ENCODE measurements at regions not wholly inside any gene's neighbourhood (a gene's known extent, or its start where the extent isn't known, plus 50 kb on each side); places are given as distances from the start of the nearest gene placed in this dataset.

DNA sequence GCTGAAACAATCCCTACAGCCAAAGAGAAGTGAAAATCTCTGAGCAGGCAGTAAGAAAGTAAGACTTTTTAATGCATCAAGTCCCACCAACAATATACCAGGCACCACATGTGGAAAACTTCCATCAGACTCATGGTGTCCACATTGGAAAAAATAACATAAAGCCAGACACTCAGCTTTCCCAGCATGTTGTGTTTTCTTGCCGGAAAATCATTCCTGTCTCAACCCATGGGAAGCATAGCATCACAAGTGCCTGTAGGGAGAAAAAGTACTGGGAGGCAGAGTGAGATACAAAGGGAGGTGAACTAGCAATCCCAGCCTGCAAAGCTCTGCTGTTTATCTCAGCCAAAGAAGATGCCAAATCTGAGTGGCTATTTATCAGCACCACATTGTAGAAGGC, 868.9 kb downstream of the SI start:
- DNase-seq (ENCODE audit: low read depth, low spot score) (no peak), FAIRE-seq (no peak)
- H3K4me3 ChIP-seq (replicated peaks in 1 of 3; ENCODE audit: insufficient read depth in 1 of 3, low read depth in 1 of 3, low read length in 3 of 3), result no peak overlapping the region
- no peak overlapping the region for H3K27ac ChIP-seq (ENCODE audit: insufficient read depth, low read depth, low read length)
- no peaks in the 10 kb centered on the region for H3K27me3 ChIP-seq (ENCODE audit: control insufficient read depth in 2 of 2, insufficient read depth in 2 of 2, low read length in 2 of 2)
- no peak overlapping the region for H3K9ac ChIP-seq (replicated peaks; ENCODE audit: extremely low read depth, insufficient read depth, low read length)
- dilution Hi-C loops (cut with MboI; ENCODE audit: extremely low pct_ligation_motif_present, low sequenced_read_pairs) (no loop called here), intact Hi-C loops (cut with micrococcal nuclease) (no loop called here)
- no TSS peak for BruUV-seq (replicated peaks)
- ChIA-PET POLR2A (no interaction called here), CTCF (no interaction called here)
- no peaks in the 10 kb centered on the region for H4K20me1 ChIP-seq (replicated peaks; ENCODE audit: control insufficient read depth, extremely low read depth, insufficient read depth, low read length)
- no peaks in the 10 kb centered on the region for H3K4me1 ChIP-seq (ENCODE audit: control insufficient read depth, extremely low read depth, insufficient read depth, low read length)
- TF ChIP-seq MYC (IDR thresholded peaks at IDR 0.05; ENCODE audit: low read depth, low read length), result no peak
- TF ChIP-seq POLR2A (IDR thresholded peaks at IDR 0.05; ENCODE audit: low read depth, low read length), result no peak
- no peak for TF ChIP-seq POLR2AphosphoS5 (IDR thresholded peaks at IDR 0.05; ENCODE audit: insufficient read depth, low read depth, low read length)
- H3K9me3 ChIP-seq (replicated peaks; ENCODE audit: control insufficient read depth, insufficient read depth, low read length), result no peaks in the 10 kb centered on the region
- no peaks in the 10 kb centered on the region for H3K9me1 ChIP-seq (replicated peaks; ENCODE audit: control insufficient read depth, extremely low read depth, insufficient read depth, low read length)
- H2AFZ ChIP-seq (ENCODE audit: low read depth, low read length), result no peak overlapping the region
- no peaks in the 10 kb centered on the region for H3K79me2 ChIP-seq (ENCODE audit: control insufficient read depth, insufficient read depth, low read length)
- H3K4me2 ChIP-seq (ENCODE audit: insufficient read depth, low read length), result no peak overlapping the region
- no peaks in the 10 kb centered on the region for H3K36me3 ChIP-seq (ENCODE audit: control insufficient read depth in 2 of 2, extremely low read depth in 1 of 2, insufficient read depth in 2 of 2, low read length in 2 of 2)

DNA sequence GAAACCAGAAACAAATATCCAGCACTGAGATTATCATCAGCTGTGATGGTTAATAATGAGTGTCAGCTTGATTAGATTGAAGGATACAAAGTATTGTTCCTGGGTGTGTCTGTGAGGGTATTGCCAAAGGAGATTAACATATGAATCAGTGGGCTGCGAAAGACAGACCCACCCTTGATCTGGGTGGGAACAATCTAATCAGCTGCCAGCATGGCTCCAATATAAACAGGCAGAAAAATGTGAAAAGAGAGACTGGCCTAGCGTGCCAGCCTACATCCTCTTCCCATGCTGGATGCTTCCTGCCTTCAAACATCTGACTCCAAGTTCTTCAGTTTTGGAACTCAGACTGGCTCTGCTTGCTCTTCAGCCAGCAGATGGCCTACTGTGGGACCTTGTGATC, 869.5 kb downstream of the SI start:
- DNase-seq (ENCODE audit: low read depth, low spot score), result peak; percentile 41
- no peaks in the 10 kb centered on the region for H3K79me2 ChIP-seq (ENCODE audit: control insufficient read depth, insufficient read depth, low read length)
- H2AFZ ChIP-seq (ENCODE audit: low read depth, low read length), result no peak overlapping the region
- POLR2A ChIA-PET, result no interaction called here
- no peaks in the 10 kb centered on the region for H3K9me3 ChIP-seq (replicated peaks; ENCODE audit: control insufficient read depth, insufficient read depth, low read length)
- no peaks in the 10 kb centered on the region for H3K36me3 ChIP-seq (ENCODE audit: control insufficient read depth in 2 of 2, extremely low read depth in 1 of 2, insufficient read depth in 2 of 2, low read length in 2 of 2)
- CTCF ChIA-PET, result no interaction called here
- dilution Hi-C loops (cut with MboI; ENCODE audit: extremely low pct_ligation_motif_present, low sequenced_read_pairs) (no loop called here), intact Hi-C loops (cut with micrococcal nuclease) (no loop called here)
- H3K27me3 ChIP-seq (ENCODE audit: control insufficient read depth in 2 of 2, insufficient read depth in 2 of 2, low read length in 2 of 2), result no peaks in the 10 kb centered on the region
- no peak overlapping the region for H3K9ac ChIP-seq (replicated peaks; ENCODE audit: extremely low read depth, insufficient read depth, low read length)
- H3K27ac ChIP-seq (ENCODE audit: insufficient read depth, low read depth, low read length), result no peak overlapping the region
- peak; percentile 65 for TF ChIP-seq GATA2 (IDR thresholded peaks at IDR 0.05; ENCODE audit: insufficient read depth, insufficient read length, low read depth, low read length)
- TF ChIP-seq, protein P1, sequence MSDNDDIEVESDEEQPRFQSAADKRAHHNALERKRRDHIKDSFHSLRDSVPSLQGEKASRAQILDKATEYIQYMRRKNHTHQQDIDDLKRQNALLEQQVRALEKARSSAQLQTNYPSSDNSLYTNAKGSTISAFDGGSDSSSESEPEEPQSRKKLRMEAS (IDR thresholded peaks at IDR 0.05; ENCODE audit: insufficient read depth, insufficient read length), result no peak
- no peaks in the 10 kb centered on the region for H4K20me1 ChIP-seq (replicated peaks; ENCODE audit: control insufficient read depth, extremely low read depth, insufficient read depth, low read length)
- no peak for FAIRE-seq
- no peak overlapping the region for H3K4me2 ChIP-seq (ENCODE audit: insufficient read depth, low read length)
- no TSS peak for BruUV-seq (replicated peaks)
- H3K4me3 ChIP-seq (replicated peaks in 1 of 3; ENCODE audit: insufficient read depth in 1 of 3, low read depth in 1 of 3, low read length in 3 of 3), result no peak overlapping the region
- no peaks in the 10 kb centered on the region for H3K9me1 ChIP-seq (replicated peaks; ENCODE audit: control insufficient read depth, extremely low read depth, insufficient read depth, low read length)
- no peaks in the 10 kb centered on the region for H3K4me1 ChIP-seq (ENCODE audit: control insufficient read depth, extremely low read depth, insufficient read depth, low read length)

Data from endothelial cell of umbilical vein (primary cell).